PC-3 (cell line): ENCODE measurements at regions not wholly inside any gene's neighbourhood (a gene's known extent, or its start where the extent isn't known, plus 50 kb on each side); places are given as distances from the start of the nearest gene placed in this dataset.

Experiments used
- ATAC-seq: fragments of 200-7000 bp; cut with Tn5 transposase; 2 replicates; pipeline ENCODE4 v1.9.1; 2020; ENCODE audit warnings: mild to moderate bottlenecking, moderate library complexity
- BruUV-seq: library from RNA; stranded (reverse); fragments of 400-500 nt; replicated peaks from 2 replicates; lab custom pipeline; 2021; lab: Mats Ljungman, UMichigan
- CTCF ChIA-PET: fragments of 300-600 bp; sonication (Branson Sonifier 250); formaldehyde crosslinking; loops from one replicate; lab custom pipeline; 2022; ENCODE audit warnings: antibody characterized with exemption; lab: Charles Lee
- POLR2A ChIA-PET: fragments of 300-600 bp; sonication (Branson Sonifier 250); formaldehyde crosslinking; loops from one replicate; lab custom pipeline; 2022; ENCODE audit warnings: antibody characterized with exemption; ENCODE audit not compliant: unreplicated experiment; lab: Charles Lee
- DNase-seq: peaks from one replicate; pipeline ENCODE4 v3.0.0-alpha.2; 2015
- H2AFZ ChIP-seq: fragments of 300-600 bp; sonication (generic); 2 replicates; pipeline ENCODE4 v1.6.0; 2016; ENCODE audit warnings: antibody characterized with exemption, low read length
- H3F3A ChIP-seq: fragments of 300-600 bp; sonication (generic); one replicate; pipeline ENCODE4 v1.6.0; 2017; ENCODE audit warnings: antibody characterized with exemption, low read length, control low read depth, mild to moderate bottlenecking; ENCODE audit not compliant: unreplicated experiment
- H3K27ac ChIP-seq: fragments of 300-600 bp; sonication (generic); 2 replicates; pipeline ENCODE4 v1.5.1; 2016; ENCODE audit warnings: mild to moderate bottlenecking, low read length
- H3K27me3 ChIP-seq: fragments of 300-600 bp; sonication (generic); 2 replicates; pipeline ENCODE4 v1.6.1; 2016; ENCODE audit warnings: low read length, mixed read lengths
- H3K36me3 ChIP-seq: fragments of 300-600 bp; sonication (generic); 2 replicates; pipeline ENCODE4 v1.6.1; 2016; ENCODE audit warnings: low read depth, mixed run types, low read length, mixed read lengths
- H3K4me1 ChIP-seq: fragments of 300-600 bp; sonication (generic); 2 replicates; pipeline ENCODE4 v1.5.1; 2016; ENCODE audit warnings: low read length; ENCODE audit not compliant: insufficient read depth
- H3K4me2 ChIP-seq: fragments of 300-600 bp; sonication (generic); 2 replicates; pipeline ENCODE4 v1.6.0; 2016; ENCODE audit warnings: low read length
- H3K4me3 ChIP-seq: fragments of 300-600 bp; sonication (generic); 2 replicates; pipeline ENCODE4 v1.5.1; 2016; ENCODE audit warnings: mild to moderate bottlenecking, low read length, mixed read lengths
- H3K79me2 ChIP-seq: fragments of 300-600 bp; sonication (generic); 2 replicates; pipeline ENCODE4 v1.6.1; 2017; ENCODE audit warnings: low read length, mixed read lengths
- H3K9ac ChIP-seq: fragments of 300-600 bp; sonication (generic); 2 replicates; pipeline ENCODE4 v1.6.0; 2016; ENCODE audit warnings: mild to moderate bottlenecking, low read length
- H3K9me2 ChIP-seq: fragments of 300-600 bp; sonication (generic); replicated peaks from 2 replicates; pipeline ENCODE4 v1.6.1; 2016; ENCODE audit warnings: mixed run types, low read length, mixed read lengths
- H3K9me3 ChIP-seq: fragments of 300-600 bp; sonication (generic); 2 replicates; pipeline ENCODE4 v1.6.1; 2016; ENCODE audit warnings: low read length, mixed read lengths
- H4K20me1 ChIP-seq: fragments of 300-600 bp; sonication (generic); 2 replicates; pipeline ENCODE4 v1.6.1; 2016; ENCODE audit warnings: low read length, mixed read lengths
- CTCF ChIP-seq: fragments of 300-600 bp; sonication (generic); conservative IDR thresholded peaks from 2 replicates; pipeline ENCODE4 v1.5.1; 2017; ENCODE audit warnings: antibody characterized with exemption, low read depth, mild to moderate bottlenecking, low read length
- EZH2 ChIP-seq: fragments of 300-600 bp; sonication (generic); IDR thresholded peaks from one replicate; pipeline ENCODE4 v1.6.1; 2017; ENCODE audit warnings: antibody characterized with exemption, mild to moderate bottlenecking, low read length; ENCODE audit not compliant: unreplicated experiment
- EZH2phosphoT487 ChIP-seq: fragments of 300-600 bp; sonication (generic); IDR thresholded peaks from 2 replicates; pipeline ENCODE4 v1.6.1; 2018; ENCODE audit warnings: mild to moderate bottlenecking, antibody characterized with exemption, low read length, borderline replicate concordance
- intact Hi-C: fragments of 100-400 bp; cut with micrococcal nuclease; formaldehyde crosslinking; loops from 2 replicates; pipeline ENCODE4 v1.9.0; 2023

- H3K9ac ChIP-seq = peak overlapping the region; percentile 92
- ATAC-seq (peak; percentile 84), DNase-seq (peak; percentile 97)
- ChIA-PET POLR2A (interaction anchor here (0.5 to 0.9 kb wide), 8 partner anchors 71 to 1071 kb away, joined by 3 to 21 read pairs (median 6); no protein-coding TSS in a partner anchor), CTCF (no interaction called here)
- H3K9me3 ChIP-seq = no peaks in the 10 kb centered on the region
- no peaks in the 10 kb centered on the region for H3K9me2 ChIP-seq
- TF ChIP-seq EZH2 = no peak
- TF ChIP-seq EZH2phosphoT487 = no peak
- TF ChIP-seq CTCF = no peak
- intact Hi-C loops = loop anchor here (1.0 to 5.0 kb wide), 9 partner anchors 36 to 325 kb away; no protein-coding TSS in a partner anchor
- no peak overlapping the region for H2AFZ ChIP-seq
- no peaks in the 10 kb centered on the region for H3K36me3 ChIP-seq
- H3K27ac ChIP-seq = peak overlapping the region; percentile 100
- no peak overlapping the region for H3K4me3 ChIP-seq
- H3K4me1 ChIP-seq = peaks cover 42% of the 10 kb centered on the region
- H3K27me3 ChIP-seq = no peaks in the 10 kb centered on the region
- peak overlapping the region; percentile 71 for H3K4me2 ChIP-seq
- H4K20me1 ChIP-seq = no peaks in the 10 kb centered on the region
- H3K79me2 ChIP-seq = no peaks in the 10 kb centered on the region
- TSS peak; percentile 96 for BruUV-seq
- no peaks in the 10 kb centered on the region for H3F3A ChIP-seq
Observed at GRCh38 chr13:44231786-44232516, 141.7 kb upstream of the SERP2 start.

- H4K20me1 ChIP-seq = no peaks in the 10 kb centered on the region
- no peak overlapping the region for H3K4me3 ChIP-seq
- H3F3A ChIP-seq = no peaks in the 10 kb centered on the region
- H3K27me3 ChIP-seq = no peaks in the 10 kb centered on the region
- DNase-seq (no peak), ATAC-seq (no peak)
- peak overlapping the region; percentile 66 for H3K4me2 ChIP-seq
- H3K79me2 ChIP-seq = no peaks in the 10 kb centered on the region
- no peak for TF ChIP-seq EZH2
- no peak for TF ChIP-seq CTCF
- TF ChIP-seq EZH2phosphoT487 = no peak
- H3K9ac ChIP-seq = peak overlapping the region; percentile 79
- intact Hi-C loops = loop anchor here (1.0 to 5.0 kb wide), 9 partner anchors 36 to 325 kb away; no protein-coding TSS in a partner anchor
- H3K4me1 ChIP-seq = peaks cover 50% of the 10 kb centered on the region
- ChIA-PET POLR2A (interaction anchor here (0.6 to 0.7 kb wide), 2 partner anchors 74 to 202 kb away, joined by 3 to 8 read pairs; no protein-coding TSS in a partner anchor), CTCF (no interaction called here)
- H3K9me3 ChIP-seq = no peaks in the 10 kb centered on the region
- H2AFZ ChIP-seq = no peak overlapping the region
- no peaks in the 10 kb centered on the region for H3K36me3 ChIP-seq
- H3K27ac ChIP-seq = peak overlapping the region; percentile 100
- BruUV-seq = no TSS peak
- no peaks in the 10 kb centered on the region for H3K9me2 ChIP-seq
Observed at GRCh38 chr13:44232774-44233173, 140.8 kb upstream of the SERP2 start.

GRCh38 chr13:44234566-44234965 lies 139.1 kb upstream of the SERP2 start:
- intact Hi-C loops = loop anchor here (5.0 kb wide), 3 partner anchors 167 to 327 kb away; no protein-coding TSS in a partner anchor
- Histone ChIP-seq H4K20me1 (no peaks in the 10 kb centered on the region), H3F3A (no peaks in the 10 kb centered on the region), H3K4me3 (no peak overlapping the region), H3K9ac (no peak overlapping the region), H3K9me2 (no peaks in the 10 kb centered on the region), H2AFZ (no peak overlapping the region), H3K4me2 (no peak overlapping the region), H3K27me3 (no peaks in the 10 kb centered on the region), H3K9me3 (no peaks in the 10 kb centered on the region), H3K27ac (no peak overlapping the region), H3K79me2 (no peaks in the 10 kb centered on the region), H3K4me1 (peaks cover 53% of the 10 kb centered on the region), H3K36me3 (no peaks in the 10 kb centered on the region)
- ATAC-seq (no peak), DNase-seq (no peak)
- BruUV-seq = no TSS peak
- ChIA-PET CTCF (interaction anchor here (0.6 kb wide), 1 partner anchor 237 kb away, joined by 7 read pairs; no protein-coding TSS in a partner anchor), POLR2A (no interaction called here)
- no peak for TF ChIP-seq EZH2phosphoT487
- no peak for TF ChIP-seq CTCF
- no peak for TF ChIP-seq EZH2
